SK-N-SH treated with all-trans-retinoic acid at 6 μM for 48 hours (cell line): ENCODE measurements at regions not wholly inside any gene's neighbourhood (a gene's known extent, or its start where the extent isn't known, plus 50 kb on each side); places are given as distances from the start of the nearest gene placed in this dataset.

Experiments used
- ATAC-seq: fragments of 200-7000 bp; cut with Tn5 transposase; 3 replicates; pipeline ENCODE4 v1.9.1; 2020; ENCODE audit warnings: mild to moderate bottlenecking, moderate library complexity
- ARNTL ChIP-seq: fragments of 450-650 bp; formaldehyde crosslinking; IDR thresholded peaks from 2 replicates; pipeline ENCODE4 v1.5.0; 2020; ENCODE audit warnings: low read depth, mild to moderate bottlenecking, moderate library complexity, borderline replicate concordance
- BACH2 ChIP-seq: fragments of 250-450 bp; sonication (Bioruptor Pico); IDR thresholded peaks from 2 replicates; pipeline ENCODE4 v1.9.0; 2021; ENCODE audit warnings: mild to moderate bottlenecking, borderline replicate concordance
- CREB5 ChIP-seq: fragments of 250-450 bp; sonication (Bioruptor Pico); IDR thresholded peaks from 2 replicates; pipeline ENCODE4 v1.5.1; 2020; ENCODE audit warnings: low read depth, mild to moderate bottlenecking, moderate library complexity
- CSDC2 ChIP-seq: fragments of 250-450 bp; sonication (Bioruptor Pico); IDR thresholded peaks from 2 replicates; pipeline ENCODE4 v1.5.0; 2020; ENCODE audit warnings: mild to moderate bottlenecking, moderate library complexity
- CSRNP3 ChIP-seq: fragments of 250-450 bp; sonication (Bioruptor Pico); IDR thresholded peaks from 2 replicates; pipeline ENCODE4 v1.5.1; 2021; ENCODE audit warnings: mild to moderate bottlenecking, moderate library complexity
- ESRRG ChIP-seq: fragments of 250-450 bp; sonication (Bioruptor Pico); IDR thresholded peaks from 2 replicates; pipeline ENCODE4 v1.6.1; 2021; ENCODE audit warnings: mild to moderate bottlenecking
- GLIS3 ChIP-seq: fragments of 250-450 bp; sonication (Bioruptor Pico); IDR thresholded peaks from 2 replicates; pipeline ENCODE4 v1.5.0; 2020; ENCODE audit warnings: mild to moderate bottlenecking, moderate library complexity
- ISL1 ChIP-seq: fragments of 250-450 bp; sonication (Bioruptor Pico); IDR thresholded peaks from 2 replicates; pipeline ENCODE4 v2.1.2; 2022; ENCODE audit warnings: mild to moderate bottlenecking, moderate library complexity
- POU6F1 ChIP-seq: fragments of 250-450 bp; sonication (Bioruptor Pico); IDR thresholded peaks from 2 replicates; pipeline ENCODE4 v1.8.0; 2021; ENCODE audit warnings: low read depth, mild to moderate bottlenecking, moderate library complexity, borderline replicate concordance
- PPARA ChIP-seq: fragments of 250-450 bp; sonication (Bioruptor Pico); IDR thresholded peaks from 2 replicates; pipeline ENCODE4 v1.5.0; 2020; ENCODE audit warnings: mild to moderate bottlenecking, borderline replicate concordance
- RARB ChIP-seq: fragments of 250-450 bp; sonication (Bioruptor Pico); IDR thresholded peaks from 2 replicates; pipeline ENCODE4 v1.8.0; 2021; ENCODE audit warnings: mild to moderate bottlenecking, moderate library complexity
- SNAI2 ChIP-seq: fragments of 250-450 bp; sonication (Bioruptor Pico); IDR thresholded peaks from 2 replicates; pipeline ENCODE4 v1.5.0; 2020; ENCODE audit warnings: mild to moderate bottlenecking, moderate library complexity
- TCF4 ChIP-seq: fragments of 250-450 bp; sonication (Bioruptor Pico); IDR thresholded peaks from 2 replicates; pipeline ENCODE4 v1.8.0; 2021; ENCODE audit warnings: mild to moderate bottlenecking, moderate library complexity, borderline replicate concordance
- TOX ChIP-seq: fragments of 250-450 bp; sonication (Bioruptor Pico); IDR thresholded peaks from 2 replicates; pipeline ENCODE4 v1.8.0; 2021; ENCODE audit warnings: mild to moderate bottlenecking, moderate library complexity, borderline replicate concordance
- TSHZ2 ChIP-seq: fragments of 250-450 bp; sonication (Bioruptor Pico); IDR thresholded peaks from 2 replicates; pipeline ENCODE4 v1.5.0; 2020; ENCODE audit warnings: mild to moderate bottlenecking, moderate library complexity
- ZFP3 ChIP-seq: fragments of 250-450 bp; sonication (Bioruptor Pico); IDR thresholded peaks from 2 replicates; pipeline ENCODE4 v1.5.0; 2020; ENCODE audit warnings: mild to moderate bottlenecking, moderate library complexity
- ZFP30 ChIP-seq: fragments of 450-650 bp; formaldehyde crosslinking; IDR thresholded peaks from 2 replicates; pipeline ENCODE4 v1.5.0; 2022; ENCODE audit warnings: mild to moderate bottlenecking, moderate library complexity
- ZNF565 ChIP-seq: fragments of 450-650 bp; formaldehyde crosslinking; conservative IDR thresholded peaks from 2 replicates; pipeline ENCODE4 v1.5.0; 2020; ENCODE audit warnings: low read depth, mild to moderate bottlenecking, moderate library complexity
- ZNF8 ChIP-seq: fragments of 450-650 bp; formaldehyde crosslinking; IDR thresholded peaks from 2 replicates; pipeline ENCODE4 v1.5.0; 2020; ENCODE audit warnings: mild to moderate bottlenecking, moderate library complexity
- TF ChIP-seq, protein P1 (sequence below): fragments of 250-450 bp; sonication (Bioruptor Pico); IDR thresholded peaks from 2 replicates; pipeline ENCODE4 v1.8.0; 2020; ENCODE audit warnings: mild to moderate bottlenecking, moderate library complexity, borderline replicate concordance

DNA sequence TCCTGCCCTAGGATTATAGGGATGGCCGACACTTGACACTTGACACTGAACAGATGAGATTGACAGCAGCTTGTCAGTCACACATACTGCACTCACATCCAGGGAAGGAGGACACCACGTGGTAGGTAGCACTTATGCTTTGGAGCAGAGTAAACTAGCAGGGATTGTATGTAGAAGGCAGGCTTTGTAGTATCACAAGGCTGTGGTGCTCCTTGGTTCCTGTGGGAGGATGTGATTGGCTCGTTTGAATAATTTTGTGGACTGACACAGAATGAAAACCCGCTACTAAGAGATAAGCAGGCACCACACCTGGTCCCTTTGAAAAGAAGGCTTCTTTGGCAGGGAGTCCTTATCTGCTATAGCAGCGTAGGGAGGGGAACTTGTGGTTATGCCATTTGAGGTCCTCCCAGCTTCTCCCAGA lies 63.6 kb upstream of the IL12B start:
- no peak for TF ChIP-seq ZFP3 (CRISPR knock-in tag)
- TF ChIP-seq POU6F1 (CRISPR knock-in tag) = no peak
- TF ChIP-seq ARNTL (CRISPR knock-in tag) = no peak
- no peak for TF ChIP-seq RARB (CRISPR knock-in tag)
- no peak for TF ChIP-seq TCF4
- TF ChIP-seq BACH2 = no peak
- no peak for TF ChIP-seq TSHZ2 (CRISPR knock-in tag)
- no peak for TF ChIP-seq GLIS3 (CRISPR knock-in tag)
- TF ChIP-seq ISL1 (CRISPR knock-in tag) = no peak
- TF ChIP-seq ZNF8 (CRISPR knock-in tag) = no peak
- TF ChIP-seq CSDC2 (CRISPR knock-in tag) = no peak
- TF ChIP-seq PPARA = no peak
- no peak for TF ChIP-seq CSRNP3 (CRISPR knock-in tag)
- no peak for TF ChIP-seq ZFP30 (CRISPR knock-in tag)
- TF ChIP-seq ESRRG (CRISPR knock-in tag) = no peak
- no peak for TF ChIP-seq SNAI2
- TF ChIP-seq ZNF565 (CRISPR knock-in tag) = no peak
- ATAC-seq = no peak

- TF ChIP-seq CSRNP3 (CRISPR knock-in tag) = no peak
- TF ChIP-seq, protein P1, sequence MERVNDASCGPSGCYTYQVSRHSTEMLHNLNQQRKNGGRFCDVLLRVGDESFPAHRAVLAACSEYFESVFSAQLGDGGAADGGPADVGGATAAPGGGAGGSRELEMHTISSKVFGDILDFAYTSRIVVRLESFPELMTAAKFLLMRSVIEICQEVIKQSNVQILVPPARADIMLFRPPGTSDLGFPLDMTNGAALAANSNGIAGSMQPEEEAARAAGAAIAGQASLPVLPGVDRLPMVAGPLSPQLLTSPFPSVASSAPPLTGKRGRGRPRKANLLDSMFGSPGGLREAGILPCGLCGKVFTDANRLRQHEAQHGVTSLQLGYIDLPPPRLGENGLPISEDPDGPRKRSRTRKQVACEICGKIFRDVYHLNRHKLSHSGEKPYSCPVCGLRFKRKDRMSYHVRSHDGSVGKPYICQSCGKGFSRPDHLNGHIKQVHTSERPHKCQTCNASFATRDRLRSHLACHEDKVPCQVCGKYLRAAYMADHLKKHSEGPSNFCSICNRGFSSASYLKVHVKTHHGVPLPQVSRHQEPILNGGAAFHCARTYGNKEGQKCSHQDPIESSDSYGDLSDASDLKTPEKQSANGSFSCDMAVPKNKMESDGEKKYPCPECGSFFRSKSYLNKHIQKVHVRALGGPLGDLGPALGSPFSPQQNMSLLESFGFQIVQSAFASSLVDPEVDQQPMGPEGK (CRISPR knock-in tag) = no peak
- no peak for TF ChIP-seq CREB5 (CRISPR knock-in tag)
- no peak for TF ChIP-seq GLIS3 (CRISPR knock-in tag)
- no peak for TF ChIP-seq ZFP30 (CRISPR knock-in tag)
- TF ChIP-seq ZNF565 (CRISPR knock-in tag) = no peak
- no peak for TF ChIP-seq TOX (CRISPR knock-in tag)
- TF ChIP-seq, all 23 proteins: peak for 0
- no peak for ATAC-seq
Observed at GRCh38 chr5:159395202-159395601, 64.9 kb upstream of the IL12B start.

DNA sequence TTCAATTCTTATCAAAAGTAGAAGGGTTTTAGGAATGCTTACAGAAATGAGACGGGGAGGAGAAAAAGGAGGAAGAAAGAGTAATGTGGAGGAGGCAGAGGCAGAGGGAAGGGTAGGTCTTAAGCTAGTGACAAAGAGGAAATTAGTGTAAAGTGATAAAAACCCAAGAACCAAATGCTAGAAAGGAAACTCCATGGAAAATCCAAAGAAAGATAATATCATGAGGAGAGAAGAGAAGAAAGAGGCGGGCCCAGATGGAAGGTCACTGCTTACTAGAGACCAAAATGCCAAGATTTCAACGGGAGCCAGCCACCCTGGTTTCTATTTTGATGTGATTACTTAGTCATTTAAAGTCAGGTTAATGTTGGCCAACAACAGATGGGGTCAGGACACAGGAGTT lies 68.6 kb upstream of the IL12B start:
- no peak for ATAC-seq

More for the DNA sequence above, 68.6 kb upstream of the IL12B start:
- TF ChIP-seq CSDC2 (CRISPR knock-in tag) = no peak
- no peak for TF ChIP-seq PPARA
- no peak for TF ChIP-seq CSRNP3 (CRISPR knock-in tag)
- no peak for TF ChIP-seq POU6F1 (CRISPR knock-in tag)
- no peak for TF ChIP-seq RARB (CRISPR knock-in tag)
- TF ChIP-seq ZNF8 (CRISPR knock-in tag) = no peak
- TF ChIP-seq ISL1 (CRISPR knock-in tag) = no peak
- TF ChIP-seq, protein P1 (CRISPR knock-in tag) = no peak
- no peak for TF ChIP-seq GLIS3 (CRISPR knock-in tag)
- TF ChIP-seq, all 23 proteins: peak for 0
